ENCODE measurements at regions not wholly inside any gene's neighbourhood (a gene's known extent, or its start where the extent isn't known, plus 50 kb on each side); places are given as distances from the start of the nearest gene placed in this dataset.

- intact Hi-C loops (cut with DNase I): no loop called here
- 50 to 84% methylated on average over 7 of the region's 7 CpGs for WGBS, 2 donors
- TF ChIP-seq EP300 (IDR thresholded peaks at IDR 0.05): no peak
- no peak for TF ChIP-seq POLR2A (IDR thresholded peaks at IDR 0.05)
- TF ChIP-seq POLR2AphosphoS5 (IDR thresholded peaks at IDR 0.05): no peak
- no peak for TF ChIP-seq CTCF (IDR thresholded peaks at IDR 0.05)
- H3K4me1 ChIP-seq: no peaks in the 10 kb centered on the region
- no peak overlapping the region for H3K4me3 ChIP-seq
- H3K27ac ChIP-seq: no peak overlapping the region
- peaks cover 0 to 2% (median 0%) of the 10 kb centered on the region in 4 donors for H3K9me3 ChIP-seq
- peaks cover 0 to 2% (median 0%) of the 10 kb centered on the region in 3 donors for H3K27me3 ChIP-seq
- H3K36me3 ChIP-seq: no peaks in the 10 kb centered on the region
- no peak for DNase-seq
Observed at GRCh38 chr17:33962857-33963655, 292.0 kb upstream of the CCL2 start.

GRCh38 chr17:33964344-33964979, 290.6 kb upstream of the CCL2 start:
- Histone ChIP-seq H3K27ac (no peak overlapping the region), H3K36me3 (no peaks in the 10 kb centered on the region), H3K4me3 (no peak overlapping the region), H3K27me3 (peaks cover 0 to 2% (median 0%) of the 10 kb centered on the region in 3 donors), H3K9me3 (no peaks in the 10 kb centered on the region), H3K4me1 (no peaks in the 10 kb centered on the region)
- TF ChIP-seq EP300 (IDR thresholded peaks at IDR 0.05) (no peak), POLR2AphosphoS5 (IDR thresholded peaks at IDR 0.05) (no peak), POLR2A (IDR thresholded peaks at IDR 0.05) (no peak), CTCF (IDR thresholded peaks at IDR 0.05) (no peak)
- intact Hi-C loops (cut with DNase I): no loop called here
- no peak for DNase-seq
- 62 to 67% methylated on average over 5 of the region's 5 CpGs for WGBS, 2 donors

GRCh38 chr17:33966410-33967059, 288.6 kb upstream of the CCL2 start:
- intact Hi-C loops (cut with DNase I): no loop called here
- H3K27ac ChIP-seq: no peak overlapping the region
- DNase-seq: no peak
- no peaks in the 10 kb centered on the region for H3K9me3 ChIP-seq
- peaks cover 0 to 5% (median 0%) of the 10 kb centered on the region in 3 donors for H3K27me3 ChIP-seq
- no peaks in the 10 kb centered on the region for H3K4me1 ChIP-seq
- TF ChIP-seq CTCF (IDR thresholded peaks at IDR 0.05) (no peak), EP300 (IDR thresholded peaks at IDR 0.05) (no peak), POLR2AphosphoS5 (IDR thresholded peaks at IDR 0.05) (no peak), POLR2A (IDR thresholded peaks at IDR 0.05) (no peak)
- H3K36me3 ChIP-seq: no peaks in the 10 kb centered on the region
- H3K4me3 ChIP-seq: no peak overlapping the region
- 85 to 88% methylated on average over 9 of the region's 9 CpGs for WGBS, 2 donors

GRCh38 chr17:33967608-33968349, 287.3 kb upstream of the CCL2 start:
- intact Hi-C loops (cut with DNase I): no loop called here
- no peak overlapping the region for H3K4me3 ChIP-seq
- no peaks in the 10 kb centered on the region for H3K4me1 ChIP-seq
- WGBS, 2 donors: 57 to 78% methylated on average over 8 of the region's 8 CpGs
- no peak for DNase-seq
- H3K9me3 ChIP-seq: no peaks in the 10 kb centered on the region
- no peak overlapping the region for H3K27ac ChIP-seq
- H3K36me3 ChIP-seq: no peaks in the 10 kb centered on the region
- H3K27me3 ChIP-seq: peaks cover 0 to 5% (median 0%) of the 10 kb centered on the region in 3 donors
- no peak for TF ChIP-seq EP300 (IDR thresholded peaks at IDR 0.05)
- TF ChIP-seq CTCF (IDR thresholded peaks at IDR 0.05): no peak
- TF ChIP-seq POLR2A (IDR thresholded peaks at IDR 0.05): no peak
- no peak for TF ChIP-seq POLR2AphosphoS5 (IDR thresholded peaks at IDR 0.05)
